ENCODE measurements at regions not wholly inside any gene's neighbourhood (a gene's known extent, or its start where the extent isn't known, plus 50 kb on each side); places are given as distances from the start of the nearest gene placed in this dataset.

DNA sequence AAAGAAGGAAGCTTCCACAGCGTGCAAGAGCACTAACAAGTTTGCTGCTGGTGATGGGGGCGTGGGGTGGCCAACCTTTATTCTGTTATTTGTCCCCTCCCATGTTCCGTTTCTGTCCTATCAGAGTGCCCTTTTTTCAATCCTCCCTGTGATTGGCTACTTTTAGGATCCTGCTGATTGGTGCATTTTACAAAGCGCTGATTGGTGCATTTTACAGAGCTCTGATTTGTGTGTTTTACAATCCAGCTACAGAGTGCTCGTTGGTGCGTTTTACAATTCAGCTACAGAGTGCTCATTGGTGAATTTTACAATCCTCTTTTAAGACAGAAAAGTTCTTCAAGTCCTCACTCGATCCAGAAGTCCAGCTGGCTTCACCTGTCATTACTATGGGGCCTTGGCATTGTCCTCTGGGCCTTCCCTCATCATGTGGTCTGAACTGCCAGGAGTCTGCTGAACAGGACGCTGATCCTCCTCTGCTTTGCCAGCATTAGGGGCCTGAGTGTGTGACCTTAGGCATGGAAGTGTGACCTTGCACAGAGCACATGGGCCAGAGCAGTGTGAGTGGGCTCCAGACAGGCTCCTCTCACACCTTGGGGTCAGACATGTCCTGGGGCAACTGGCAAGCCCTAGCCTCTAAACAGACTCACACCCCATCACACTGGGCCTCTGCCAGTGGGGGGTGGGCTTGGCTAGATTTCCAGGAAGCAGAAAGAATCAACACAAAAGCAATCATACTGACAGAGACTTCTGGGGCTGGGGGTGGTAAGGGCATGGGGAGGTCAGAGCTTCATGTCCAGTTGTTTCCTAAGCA, 167.4 kb downstream of the PTPN20 start:
- DNase-seq, result no peak

GRCh38 chr10:47079204-47079580, 168.0 kb downstream of the PTPN20 start:
- no peak for DNase-seq

GRCh38 chr10:47081264-47081663, 170.0 kb downstream of the PTPN20 start:
- no peak for DNase-seq

GRCh38 chr10:47082055-47082784, 171.0 kb downstream of the PTPN20 start:
- DNase-seq, result no peak

DNA sequence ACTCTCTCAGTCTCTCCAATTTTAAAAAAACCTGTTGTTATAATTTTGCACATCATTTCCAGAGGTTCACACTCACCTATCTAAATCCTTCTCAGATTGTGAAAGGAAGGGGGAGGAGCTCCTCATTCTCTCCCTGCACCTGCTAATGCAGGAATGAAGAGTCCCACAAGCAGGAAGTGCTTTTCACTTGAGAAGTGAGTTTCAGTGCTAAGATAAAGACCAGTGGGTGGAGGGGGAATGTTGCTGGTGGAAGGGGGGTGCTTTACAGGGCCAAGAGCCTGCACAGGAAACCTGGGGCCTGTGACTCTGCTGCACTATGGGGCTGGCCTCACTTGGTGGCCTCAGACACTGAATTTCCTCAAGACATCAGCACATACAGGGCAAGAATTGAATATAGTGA, 176.4 kb downstream of the PTPN20 start:
- DNase-seq, result no peak

DNA sequence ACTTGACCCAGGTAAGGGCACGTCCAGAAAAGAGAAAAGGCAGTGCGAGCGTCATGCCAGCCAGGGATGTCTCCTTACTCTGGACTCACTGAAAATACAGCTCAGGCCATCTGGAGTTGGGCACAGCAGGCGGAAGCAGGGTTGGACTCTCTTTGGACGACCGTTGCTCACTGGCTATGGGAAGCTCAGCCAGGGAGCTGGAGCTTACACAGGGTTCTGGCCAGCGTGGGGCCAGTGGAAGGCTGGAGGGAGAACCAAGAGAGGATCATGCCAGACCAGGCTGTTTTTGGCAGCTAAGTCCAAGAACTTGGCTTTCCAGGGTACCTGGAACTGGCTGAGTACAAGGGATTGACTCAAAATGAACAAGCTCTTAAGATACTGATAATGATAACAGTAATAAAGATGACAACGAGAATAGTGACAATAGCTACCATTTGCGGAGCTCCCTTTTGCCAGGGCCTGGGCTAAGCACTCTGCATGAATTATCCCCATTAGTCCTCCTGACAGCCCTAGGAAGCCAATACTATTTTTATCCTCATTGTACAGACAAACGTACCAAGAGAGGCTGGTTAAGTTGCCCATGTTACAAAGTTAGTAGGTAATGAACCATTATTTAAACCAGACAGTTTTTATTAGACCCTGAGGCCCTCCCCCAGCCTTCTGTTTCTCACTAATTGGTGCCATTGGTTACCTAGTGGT, 177.6 kb downstream of the PTPN20 start:
- DNase-seq, result no peak

- no peak for DNase-seq
Measured at GRCh38 chr10:47090042-47090441, 178.8 kb downstream of the PTPN20 start.

- DNase-seq, result no peak
Measured at GRCh38 chr10:47090903-47091302, 179.7 kb downstream of the PTPN20 start.

DNA sequence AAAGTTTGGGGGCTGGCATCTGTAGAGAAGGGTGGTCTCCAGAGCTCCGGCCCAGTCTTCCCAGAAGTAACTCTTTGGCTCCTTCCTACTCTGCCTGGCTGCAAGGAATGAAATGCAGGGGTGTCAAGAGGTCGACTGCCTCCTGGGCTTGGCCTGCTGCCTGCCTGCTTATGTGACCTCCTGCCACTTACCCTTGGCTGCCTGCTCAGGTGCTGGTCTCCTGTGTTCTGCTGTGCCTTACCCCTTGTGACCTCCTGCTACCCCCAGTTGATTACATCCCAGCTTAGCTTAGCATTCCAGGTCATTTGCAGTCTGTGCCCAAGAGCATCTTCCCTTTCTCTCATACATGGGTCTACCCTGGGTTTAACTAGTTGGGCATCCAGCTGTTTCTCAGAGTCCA, 180.2 kb downstream of the PTPN20 start:
- DNase-seq, result no peak

DNA sequence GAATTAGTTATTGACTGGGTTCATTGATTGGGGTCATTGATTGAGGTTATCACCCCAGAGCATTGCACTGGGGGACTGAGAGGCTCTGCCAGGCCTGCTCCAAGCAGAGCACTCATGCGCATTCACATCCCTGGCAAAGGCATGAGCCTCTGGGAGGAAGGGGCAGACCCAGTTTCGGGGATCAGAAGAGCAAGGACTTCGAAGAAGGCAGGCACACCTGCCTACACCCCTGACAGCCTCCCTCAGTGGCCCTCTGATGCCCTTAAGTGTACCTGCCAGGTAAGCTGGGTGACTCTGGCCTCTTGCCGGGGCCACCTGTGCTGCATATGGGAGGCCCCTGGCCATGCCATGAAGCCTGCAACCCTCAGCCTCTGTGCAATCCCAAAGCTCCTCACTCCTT, 181.1 kb downstream of the PTPN20 start:
- DNase-seq, result no peak

GRCh38 chr10:47092831-47093230, 181.6 kb downstream of the PTPN20 start:
- DNase-seq, result no peak

- no peak for DNase-seq
Measured at GRCh38 chr10:47094126-47094525, 182.9 kb downstream of the PTPN20 start.

DNA sequence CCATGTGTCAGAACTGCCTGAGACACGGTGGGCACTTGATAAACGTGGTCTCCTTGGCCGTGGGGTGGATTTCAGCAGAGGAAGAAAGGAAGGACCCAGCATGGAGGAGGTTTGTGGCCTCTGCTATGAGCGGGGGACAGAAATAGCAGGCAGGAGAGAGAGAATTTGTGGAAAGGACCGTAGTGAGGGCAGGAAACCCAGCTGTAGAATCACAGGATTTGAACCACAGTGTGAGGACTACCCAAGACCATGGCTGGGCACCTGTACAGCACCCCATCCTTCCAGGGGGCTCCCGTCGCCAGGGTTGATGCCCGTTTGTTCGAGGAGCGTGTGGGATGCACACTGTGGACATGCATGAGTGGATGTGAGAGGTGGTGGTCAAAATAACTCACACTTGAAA, 183.4 kb downstream of the PTPN20 start:
- no peak for DNase-seq

- DNase-seq, result no peak
Measured at GRCh38 chr10:47095211-47095610, 184.0 kb downstream of the PTPN20 start.

GRCh38 chr10:47095848-47096612, 184.8 kb downstream of the PTPN20 start:
- no peak for DNase-seq

- no peak for DNase-seq
Measured at GRCh38 chr10:47098238-47098637, 187.0 kb downstream of the PTPN20 start.

DNA sequence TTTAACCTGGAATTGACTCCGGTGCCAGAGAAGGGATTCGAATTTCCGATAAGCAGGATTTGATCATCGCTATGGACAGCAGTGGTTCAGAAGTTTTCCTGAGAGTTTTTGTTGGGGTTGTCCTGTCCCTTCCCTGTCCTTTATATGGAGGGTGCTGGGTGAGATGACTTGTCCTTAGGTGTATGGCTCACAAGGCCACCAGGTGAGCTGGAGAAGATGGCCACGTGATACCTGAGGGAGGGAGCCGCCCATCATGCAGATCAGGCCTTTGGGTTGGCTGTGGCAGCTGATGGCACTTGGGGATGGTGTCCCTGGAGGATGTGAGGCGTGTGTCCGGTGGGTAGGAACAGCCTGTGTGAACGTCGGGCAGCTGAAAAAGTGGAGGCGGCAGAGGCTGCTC, 187.7 kb downstream of the PTPN20 start:
- DNase-seq, result no peak

DNA sequence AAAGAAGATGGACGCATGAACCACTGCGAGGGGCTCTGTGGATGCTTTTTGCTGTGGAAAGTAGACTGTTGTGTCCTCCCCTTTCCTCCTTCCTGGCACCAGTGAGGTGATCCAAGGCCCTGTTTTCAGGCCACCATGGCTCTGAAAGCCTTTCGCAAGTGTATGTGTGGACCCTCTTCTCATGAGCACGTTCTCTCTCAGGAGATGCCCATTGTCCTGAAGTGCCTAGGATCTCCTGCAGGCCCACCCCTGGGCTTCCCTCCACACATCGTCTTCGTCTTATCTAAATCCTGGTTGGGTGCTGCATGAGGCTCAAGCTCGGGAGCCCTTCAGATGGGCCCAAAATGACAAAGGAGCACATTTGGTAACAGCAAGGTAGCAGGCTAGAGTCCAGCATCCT, 188.2 kb downstream of the PTPN20 start:
- no peak for DNase-seq

DNA sequence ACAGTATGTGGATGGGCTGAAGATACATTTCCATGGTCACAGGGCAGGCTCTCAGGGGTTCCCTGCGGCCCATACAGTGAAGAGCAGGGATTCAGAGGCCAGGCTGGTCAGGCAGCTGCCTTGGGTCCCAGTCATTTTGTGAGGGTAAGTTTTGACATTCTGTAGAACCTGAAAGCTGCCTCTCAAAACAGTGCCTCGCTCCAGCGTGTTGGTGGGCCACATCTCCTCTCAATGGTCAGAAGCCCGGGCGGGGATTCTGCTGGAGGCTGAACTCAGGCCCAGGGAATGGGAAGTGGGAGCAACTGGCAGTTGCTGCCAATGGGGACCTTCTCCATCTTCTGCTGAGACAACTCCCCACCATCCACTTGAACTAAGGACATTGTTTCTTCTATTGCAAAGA, 190.0 kb downstream of the PTPN20 start:
- no peak for DNase-seq

- no peak for DNase-seq
Measured at GRCh38 chr10:47101807-47102206, 190.6 kb downstream of the PTPN20 start.

- no peak for DNase-seq
Measured at GRCh38 chr10:47104151-47104605, 192.9 kb downstream of the PTPN20 start.

- DNase-seq, result no peak
Measured at GRCh38 chr10:47104786-47105385, 193.7 kb downstream of the PTPN20 start.
